KMS-11 (cell line): ENCODE measurements at regions not wholly inside any gene's neighbourhood (a gene's known extent, or its start where the extent isn't known, plus 50 kb on each side); places are given as distances from the start of the nearest gene placed in this dataset.

ENCODE experiments used
- H2AFZ ChIP-seq: fragments of 200-600 bp; sonication (generic); 2 replicates; pipeline ENCODE4 v1.6.1; 2016; ENCODE audit warnings: antibody characterized with exemption, mixed run types, low read depth
- H3K27ac ChIP-seq: fragments of 200-600 bp; sonication (generic); 2 replicates; pipeline ENCODE4 v1.6.1; 2016; ENCODE audit warnings: mild to moderate bottlenecking, mixed run types
- H3K27me3 ChIP-seq: fragments of 200-600 bp; sonication (generic); 2 replicates; pipeline ENCODE4 v1.6.1; 2017; ENCODE audit warnings: mild to moderate bottlenecking, low read depth, mixed run types, moderate library complexity; ENCODE audit not compliant: insufficient read depth
- H3K36me3 ChIP-seq: fragments of 200-600 bp; sonication (generic); 2 replicates; pipeline ENCODE4 v1.6.1; 2017; ENCODE audit warnings: mild to moderate bottlenecking, mixed run types; ENCODE audit not compliant: insufficient read depth
- H3K4me1 ChIP-seq: fragments of 200-600 bp; sonication (generic); 2 replicates; pipeline ENCODE4 v1.6.1; 2016; ENCODE audit warnings: mild to moderate bottlenecking, low read depth, mixed run types; ENCODE audit not compliant: poor library complexity, severe bottlenecking
- H3K4me2 ChIP-seq: fragments of 200-600 bp; sonication (generic); 2 replicates; pipeline ENCODE4 v1.7.0; 2016; ENCODE audit warnings: mild to moderate bottlenecking, mixed run types
- H3K4me3 ChIP-seq: fragments of 200-600 bp; sonication (generic); IDR thresholded peaks from 2 replicates; pipeline ENCODE4 v1.6.1; 2017; ENCODE audit warnings: low read depth, low read length, mixed read lengths; ENCODE audit not compliant: insufficient read depth
- H3K79me2 ChIP-seq: fragments of 200-600 bp; sonication (generic); 2 replicates; pipeline ENCODE4 v1.6.1; 2016; ENCODE audit warnings: low read depth, mixed run types; ENCODE audit not compliant: insufficient read depth
- H3K9ac ChIP-seq: fragments of 200-600 bp; sonication (generic); 2 replicates; pipeline ENCODE4 v1.6.1; 2016; ENCODE audit warnings: mild to moderate bottlenecking, mixed run types
- H4K20me1 ChIP-seq: fragments of 200-600 bp; sonication (generic); 2 replicates; pipeline ENCODE4 v1.6.1; 2016; ENCODE audit warnings: mild to moderate bottlenecking, mixed run types; ENCODE audit not compliant: insufficient read depth
- TF ChIP-seq, protein P1 (sequence below): fragments of 200-600 bp; sonication (generic); conservative IDR thresholded peaks from 2 replicates; pipeline ENCODE4 v1.6.1; 2017; ENCODE audit warnings: low read depth, mild to moderate bottlenecking, antibody characterized with exemption, low read length, moderate library complexity, mixed read lengths

DNA sequence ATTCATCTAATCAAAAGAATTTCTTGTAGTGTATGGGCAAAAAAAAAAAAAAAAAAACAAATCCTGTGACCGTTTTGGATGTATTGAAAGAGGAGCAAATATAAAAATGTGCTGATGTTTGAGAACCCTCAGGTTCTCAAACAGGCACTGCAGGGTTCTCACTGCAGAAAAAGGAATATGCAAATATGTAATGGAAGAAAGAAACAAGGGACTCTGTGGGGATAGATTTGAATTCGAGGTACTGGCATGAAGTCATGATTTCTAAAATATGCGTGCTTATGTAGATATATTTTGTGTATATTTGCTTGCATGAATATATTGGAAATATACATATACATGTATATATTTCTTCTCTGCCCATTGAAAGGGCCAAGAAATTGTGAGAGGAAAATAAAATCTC is 365.0 kb upstream of the RUNX1 start:
- Histone ChIP-seq H3K4me1 (no peaks in the 10 kb centered on the region), H2AFZ (no peak overlapping the region), H3K36me3 (no peaks in the 10 kb centered on the region), H3K4me3 (no peak overlapping the region), H3K4me2 (no peak overlapping the region), H3K9ac (no peak overlapping the region), H3K27me3 (no peaks in the 10 kb centered on the region), H3K27ac (no peak overlapping the region), H3K79me2 (no peaks in the 10 kb centered on the region), H4K20me1 (no peaks in the 10 kb centered on the region)
- TF ChIP-seq, protein P1, sequence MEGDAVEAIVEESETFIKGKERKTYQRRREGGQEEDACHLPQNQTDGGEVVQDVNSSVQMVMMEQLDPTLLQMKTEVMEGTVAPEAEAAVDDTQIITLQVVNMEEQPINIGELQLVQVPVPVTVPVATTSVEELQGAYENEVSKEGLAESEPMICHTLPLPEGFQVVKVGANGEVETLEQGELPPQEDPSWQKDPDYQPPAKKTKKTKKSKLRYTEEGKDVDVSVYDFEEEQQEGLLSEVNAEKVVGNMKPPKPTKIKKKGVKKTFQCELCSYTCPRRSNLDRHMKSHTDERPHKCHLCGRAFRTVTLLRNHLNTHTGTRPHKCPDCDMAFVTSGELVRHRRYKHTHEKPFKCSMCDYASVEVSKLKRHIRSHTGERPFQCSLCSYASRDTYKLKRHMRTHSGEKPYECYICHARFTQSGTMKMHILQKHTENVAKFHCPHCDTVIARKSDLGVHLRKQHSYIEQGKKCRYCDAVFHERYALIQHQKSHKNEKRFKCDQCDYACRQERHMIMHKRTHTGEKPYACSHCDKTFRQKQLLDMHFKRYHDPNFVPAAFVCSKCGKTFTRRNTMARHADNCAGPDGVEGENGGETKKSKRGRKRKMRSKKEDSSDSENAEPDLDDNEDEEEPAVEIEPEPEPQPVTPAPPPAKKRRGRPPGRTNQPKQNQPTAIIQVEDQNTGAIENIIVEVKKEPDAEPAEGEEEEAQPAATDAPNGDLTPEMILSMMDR = no peak

DNA sequence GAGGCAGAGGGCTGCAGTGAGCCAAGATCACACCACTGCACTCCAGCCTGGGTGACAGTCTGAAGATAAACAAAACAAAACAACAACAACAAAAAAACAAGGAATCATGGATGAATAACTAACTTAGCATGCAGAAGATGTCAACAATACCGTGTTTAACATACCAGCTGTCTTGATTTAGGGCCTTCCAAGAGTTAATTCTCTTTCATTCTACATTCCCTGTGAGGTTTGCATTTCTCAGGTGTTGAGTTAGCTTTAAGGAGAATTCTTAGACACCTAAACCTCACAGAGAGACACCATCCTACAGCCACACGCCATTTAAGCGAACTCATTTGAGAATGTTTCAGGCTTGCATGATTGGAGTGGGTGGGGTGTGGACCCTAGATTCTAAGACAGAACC is 363.1 kb upstream of the RUNX1 start:
- TF ChIP-seq, protein P1 = no peak
- H3K27me3 ChIP-seq = no peaks in the 10 kb centered on the region
- H3K79me2 ChIP-seq = no peaks in the 10 kb centered on the region
- H2AFZ ChIP-seq = no peak overlapping the region
- H3K4me2 ChIP-seq = no peak overlapping the region
- no peaks in the 10 kb centered on the region for H3K4me1 ChIP-seq
- H3K4me3 ChIP-seq = no peak overlapping the region
- no peaks in the 10 kb centered on the region for H4K20me1 ChIP-seq
- no peaks in the 10 kb centered on the region for H3K36me3 ChIP-seq
- no peak overlapping the region for H3K27ac ChIP-seq
- no peak overlapping the region for H3K9ac ChIP-seq

DNA sequence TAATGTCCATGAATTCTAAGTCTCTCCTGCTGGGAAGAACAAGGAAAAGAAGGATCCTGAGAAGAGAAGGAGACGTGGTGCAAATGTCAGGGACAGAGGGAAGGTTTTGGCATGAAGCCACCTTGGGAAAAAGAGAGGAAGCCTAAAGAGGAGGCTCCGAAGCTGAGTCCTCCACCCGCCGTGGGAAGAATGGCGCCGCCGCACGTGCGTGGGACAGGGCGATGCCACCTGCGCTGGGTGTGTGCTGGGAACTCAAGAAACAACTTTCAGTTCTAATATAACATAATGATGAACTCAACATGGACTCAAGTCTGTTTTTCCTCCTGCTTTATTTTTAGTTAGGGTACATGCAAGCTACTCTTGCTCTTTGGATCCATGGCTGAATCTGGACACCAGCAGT is 362.3 kb upstream of the RUNX1 start:
- Histone ChIP-seq H3K4me3 (no peak overlapping the region), H3K9ac (no peak overlapping the region), H3K4me1 (no peaks in the 10 kb centered on the region), H3K27ac (no peak overlapping the region), H3K36me3 (no peaks in the 10 kb centered on the region), H3K4me2 (no peak overlapping the region), H3K79me2 (no peaks in the 10 kb centered on the region), H4K20me1 (no peaks in the 10 kb centered on the region), H3K27me3 (no peaks in the 10 kb centered on the region), H2AFZ (no peak overlapping the region)
- TF ChIP-seq, protein P1 = no peak

DNA sequence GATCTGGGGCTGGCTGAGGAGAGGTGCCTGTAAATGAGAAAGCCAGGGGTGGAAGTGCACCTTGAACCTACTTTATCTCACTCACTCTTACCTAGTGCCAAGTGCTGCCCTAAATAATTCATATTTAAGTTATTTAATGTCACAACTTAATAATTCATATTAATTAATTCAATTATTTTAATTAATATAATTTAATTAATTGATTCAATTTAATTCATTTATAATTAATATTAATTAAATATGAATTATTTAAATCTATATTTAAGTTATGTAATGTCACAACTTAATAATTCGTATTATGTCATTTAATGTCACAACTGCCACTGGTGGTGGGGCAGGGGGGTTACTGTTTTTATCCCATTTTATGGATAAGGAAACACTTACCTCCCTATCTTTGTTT is 361.6 kb upstream of the RUNX1 start:
- H3K4me3 ChIP-seq = no peak overlapping the region
- TF ChIP-seq, protein P1 = no peak
- H3K9ac ChIP-seq = no peak overlapping the region
- no peaks in the 10 kb centered on the region for H3K27me3 ChIP-seq
- H2AFZ ChIP-seq = no peak overlapping the region
- no peak overlapping the region for H3K4me2 ChIP-seq
- H3K4me1 ChIP-seq = no peaks in the 10 kb centered on the region
- no peaks in the 10 kb centered on the region for H4K20me1 ChIP-seq
- H3K79me2 ChIP-seq = no peaks in the 10 kb centered on the region
- H3K27ac ChIP-seq = no peak overlapping the region
- no peaks in the 10 kb centered on the region for H3K36me3 ChIP-seq

DNA sequence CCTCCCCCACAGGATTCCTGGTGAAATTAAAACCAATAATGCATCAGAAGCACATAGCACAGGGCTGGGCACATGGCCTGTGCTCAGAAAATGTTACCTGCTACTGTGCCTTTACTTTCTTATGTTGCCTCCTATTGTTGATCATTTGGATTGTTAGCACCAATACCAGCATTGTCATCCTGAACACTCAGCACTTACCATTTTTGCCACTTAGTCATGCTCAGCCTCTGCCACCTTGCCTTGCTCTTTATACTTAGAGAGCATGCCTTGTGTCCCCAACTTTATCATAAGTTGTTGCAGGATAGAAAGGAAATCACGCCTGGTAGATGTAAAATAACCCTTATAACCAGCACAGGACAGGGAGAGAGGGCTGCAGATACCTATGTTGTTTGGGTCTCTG is 361.0 kb upstream of the RUNX1 start:
- no peak overlapping the region for H2AFZ ChIP-seq
- TF ChIP-seq, protein P1 = no peak

More for the DNA sequence above, 361.0 kb upstream of the RUNX1 start:
- no peaks in the 10 kb centered on the region for H3K27me3 ChIP-seq
- no peak overlapping the region for H3K27ac ChIP-seq
- H3K4me2 ChIP-seq = no peak overlapping the region
- H3K36me3 ChIP-seq = no peaks in the 10 kb centered on the region
- no peaks in the 10 kb centered on the region for H3K4me1 ChIP-seq
- H3K9ac ChIP-seq = no peak overlapping the region
- H4K20me1 ChIP-seq = no peaks in the 10 kb centered on the region
- no peak overlapping the region for H3K4me3 ChIP-seq
- H3K79me2 ChIP-seq = no peaks in the 10 kb centered on the region
